ENCODE measurements at regions not wholly inside any gene's neighbourhood (a gene's known extent, or its start where the extent isn't known, plus 50 kb on each side); places are given as distances from the start of the nearest gene placed in this dataset.
A peak's percentile ranks its signal among the peaks of the same experiment; 100 is the strongest.

DNA sequence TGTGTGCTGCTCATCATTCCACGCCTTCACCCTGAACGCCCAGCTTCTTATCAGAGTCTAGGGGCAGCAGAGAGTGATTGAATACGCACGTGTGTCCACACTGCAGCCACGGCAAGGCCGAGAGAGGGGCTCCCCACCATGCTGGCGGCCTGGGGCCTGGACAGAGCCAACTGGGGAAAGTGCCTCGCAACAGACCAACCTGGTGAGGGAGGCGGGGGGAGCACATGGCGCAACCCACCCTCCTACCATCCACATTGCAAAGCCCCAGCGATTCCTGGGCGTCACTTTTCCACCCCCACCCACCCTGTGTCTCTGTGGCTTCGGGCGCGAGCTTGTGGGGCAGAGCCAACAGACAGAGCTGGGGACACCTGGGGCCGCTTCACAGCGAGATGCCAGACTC is 66.4 kb upstream of the DUSP22 start:
- TF ChIP-seq, protein P1, sequence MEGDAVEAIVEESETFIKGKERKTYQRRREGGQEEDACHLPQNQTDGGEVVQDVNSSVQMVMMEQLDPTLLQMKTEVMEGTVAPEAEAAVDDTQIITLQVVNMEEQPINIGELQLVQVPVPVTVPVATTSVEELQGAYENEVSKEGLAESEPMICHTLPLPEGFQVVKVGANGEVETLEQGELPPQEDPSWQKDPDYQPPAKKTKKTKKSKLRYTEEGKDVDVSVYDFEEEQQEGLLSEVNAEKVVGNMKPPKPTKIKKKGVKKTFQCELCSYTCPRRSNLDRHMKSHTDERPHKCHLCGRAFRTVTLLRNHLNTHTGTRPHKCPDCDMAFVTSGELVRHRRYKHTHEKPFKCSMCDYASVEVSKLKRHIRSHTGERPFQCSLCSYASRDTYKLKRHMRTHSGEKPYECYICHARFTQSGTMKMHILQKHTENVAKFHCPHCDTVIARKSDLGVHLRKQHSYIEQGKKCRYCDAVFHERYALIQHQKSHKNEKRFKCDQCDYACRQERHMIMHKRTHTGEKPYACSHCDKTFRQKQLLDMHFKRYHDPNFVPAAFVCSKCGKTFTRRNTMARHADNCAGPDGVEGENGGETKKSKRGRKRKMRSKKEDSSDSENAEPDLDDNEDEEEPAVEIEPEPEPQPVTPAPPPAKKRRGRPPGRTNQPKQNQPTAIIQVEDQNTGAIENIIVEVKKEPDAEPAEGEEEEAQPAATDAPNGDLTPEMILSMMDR (IDR thresholded peaks at IDR 0.05; ENCODE audit: borderline replicate concordance, control extremely low read depth, extremely low read depth, insufficient read depth, missing control alignments), result no peak
- in situ Hi-C loops (cut with MboI; ENCODE audit: low sequenced_read_pairs, unreplicated experiment), result no loop called here
- DNase-seq (ENCODE audit: low spot score), result no peak

DNA sequence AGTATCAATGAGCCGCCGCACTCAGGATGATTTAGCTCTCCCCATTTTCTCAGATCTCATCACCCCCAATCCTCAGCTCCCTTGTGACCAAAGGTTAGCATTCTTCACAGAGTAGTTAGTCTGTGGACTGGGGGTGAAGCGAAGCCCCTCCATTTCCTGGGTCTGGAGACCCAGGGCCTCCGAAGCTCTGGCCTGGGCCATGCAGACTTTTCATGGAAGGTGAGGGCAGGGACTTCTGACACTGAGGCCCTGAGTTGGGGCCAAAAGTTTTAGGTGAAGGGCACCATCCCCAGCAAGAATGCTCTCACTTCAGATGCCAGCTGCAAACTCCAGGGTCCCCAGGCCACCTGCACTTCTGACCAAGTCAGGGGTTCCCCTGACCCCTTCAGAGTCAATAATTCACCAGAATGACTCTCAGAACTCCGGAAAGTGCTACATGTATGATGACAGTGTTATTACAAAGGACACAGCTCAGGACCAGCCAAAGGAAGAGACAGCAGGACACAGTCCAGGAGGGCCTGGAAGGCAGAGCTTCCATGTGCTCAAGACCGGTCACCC is 65.7 kb upstream of the DUSP22 start:
- in situ Hi-C loops (cut with MboI; ENCODE audit: low sequenced_read_pairs, unreplicated experiment), result no loop called here
- DNase-seq (ENCODE audit: low spot score), result no peak
- TF ChIP-seq, protein P1 (IDR thresholded peaks at IDR 0.05; ENCODE audit: borderline replicate concordance, control extremely low read depth, extremely low read depth, insufficient read depth, missing control alignments), result no peak

DNA sequence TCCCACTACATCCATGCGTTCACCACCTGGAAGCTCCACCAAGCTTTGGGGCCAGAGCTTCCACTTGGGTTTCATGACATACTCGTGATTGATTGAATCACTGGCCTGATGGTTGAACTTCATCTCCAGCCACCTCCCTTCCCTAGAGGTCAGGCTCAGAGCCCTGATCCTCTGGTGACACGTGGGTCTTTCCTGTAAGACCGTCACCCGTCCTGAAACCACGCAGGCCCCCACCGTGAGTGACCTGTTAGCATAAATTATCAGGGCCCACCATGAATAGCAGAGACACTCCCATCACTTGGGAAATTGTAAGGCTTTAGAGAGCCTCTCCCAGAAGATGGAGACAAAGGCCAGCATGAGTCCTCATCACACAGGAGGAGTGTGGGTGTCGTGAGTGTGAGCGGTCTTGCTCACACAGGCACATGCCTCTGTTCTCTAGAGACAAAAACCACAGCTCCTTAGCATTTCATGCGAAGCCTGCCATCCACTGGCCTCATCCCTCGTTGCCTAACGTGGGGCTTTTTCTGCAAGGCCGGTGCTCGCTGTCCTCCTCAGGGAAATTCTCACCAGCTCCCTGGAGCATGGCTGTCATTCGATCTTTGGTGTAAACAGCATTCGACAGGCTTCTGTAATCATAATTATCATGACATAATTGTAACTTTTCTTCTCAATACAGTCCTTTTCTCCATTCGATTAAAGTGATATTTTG is 65.1 kb upstream of the DUSP22 start:
- TF ChIP-seq, protein P1 (IDR thresholded peaks at IDR 0.05; ENCODE audit: borderline replicate concordance, control extremely low read depth, extremely low read depth, insufficient read depth, missing control alignments), result no peak
- in situ Hi-C loops (cut with MboI; ENCODE audit: low sequenced_read_pairs, unreplicated experiment), result no loop called here
- DNase-seq (ENCODE audit: low spot score), result peak; percentile 71

DNA sequence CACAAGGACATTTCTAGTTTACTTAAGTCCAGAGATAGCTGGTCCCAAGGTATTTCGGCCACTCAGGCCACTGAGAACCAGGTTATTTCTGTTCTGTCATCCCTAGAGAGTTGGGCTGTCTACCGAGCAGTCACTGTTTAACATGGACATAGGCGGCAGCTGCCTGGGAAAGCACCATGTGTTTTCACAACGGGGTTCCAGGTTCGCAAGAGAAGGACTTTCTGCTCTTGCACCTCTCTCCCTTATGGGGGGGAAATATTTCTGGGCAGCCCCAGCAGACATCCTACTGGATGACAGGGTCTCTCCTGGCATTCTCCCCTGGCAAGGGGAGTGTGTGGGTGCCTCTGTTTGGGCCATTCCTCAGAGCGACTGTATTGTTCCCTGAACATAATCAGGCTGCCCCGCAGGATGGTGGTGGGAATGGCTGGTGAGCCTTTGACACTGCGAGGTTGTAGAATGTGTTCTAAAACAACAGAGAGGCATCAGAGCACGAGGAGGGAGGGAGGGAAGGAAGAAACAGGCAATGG is 64.4 kb upstream of the DUSP22 start:
- TF ChIP-seq, protein P1 (IDR thresholded peaks at IDR 0.05; ENCODE audit: borderline replicate concordance, control extremely low read depth, extremely low read depth, insufficient read depth, missing control alignments), result no peak
- in situ Hi-C loops (cut with MboI; ENCODE audit: low sequenced_read_pairs, unreplicated experiment), result no loop called here
- DNase-seq (ENCODE audit: low spot score), result no peak

DNA sequence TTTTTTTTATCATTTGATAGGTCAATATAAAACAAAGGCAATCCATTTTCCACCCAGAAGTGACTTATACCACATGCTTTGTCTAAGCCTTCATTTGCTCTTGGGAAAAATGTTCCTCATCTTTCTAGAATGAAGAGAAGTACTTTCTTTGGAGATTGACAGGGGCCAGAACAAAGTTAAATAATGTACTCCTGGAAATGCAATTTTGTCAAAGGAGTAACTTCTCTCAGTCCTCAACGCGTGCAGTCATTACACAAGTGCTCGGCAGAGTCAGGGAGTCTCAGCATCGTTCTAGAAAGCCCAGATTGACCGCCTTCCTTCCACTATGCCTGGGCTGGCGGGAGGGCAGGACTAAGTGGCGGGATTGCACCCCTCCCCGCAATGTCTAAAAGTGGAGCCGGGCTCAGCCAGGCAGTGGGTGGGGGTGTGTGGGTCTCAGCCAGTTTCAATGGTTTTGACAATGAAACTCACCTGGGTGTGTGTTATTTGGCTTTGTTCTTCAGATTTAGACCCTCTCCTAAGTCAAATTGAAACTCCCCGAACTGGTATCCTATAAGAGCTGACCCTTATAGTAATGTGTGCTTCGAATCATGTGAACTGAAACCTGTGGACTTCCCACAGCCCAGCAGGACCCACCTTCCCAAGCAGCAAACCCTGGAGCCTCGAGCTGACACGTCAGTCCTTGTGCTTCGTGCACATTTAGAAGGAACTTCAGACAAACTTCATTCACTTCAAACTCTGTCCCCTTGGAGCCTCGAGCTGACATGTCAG is 63.2 kb upstream of the DUSP22 start:
- TF ChIP-seq, protein P1 (IDR thresholded peaks at IDR 0.05; ENCODE audit: borderline replicate concordance, control extremely low read depth, extremely low read depth, insufficient read depth, missing control alignments), result no peak
- in situ Hi-C loops (cut with MboI; ENCODE audit: low sequenced_read_pairs, unreplicated experiment), result no loop called here
- DNase-seq (ENCODE audit: low spot score), result peak; percentile 72

DNA sequence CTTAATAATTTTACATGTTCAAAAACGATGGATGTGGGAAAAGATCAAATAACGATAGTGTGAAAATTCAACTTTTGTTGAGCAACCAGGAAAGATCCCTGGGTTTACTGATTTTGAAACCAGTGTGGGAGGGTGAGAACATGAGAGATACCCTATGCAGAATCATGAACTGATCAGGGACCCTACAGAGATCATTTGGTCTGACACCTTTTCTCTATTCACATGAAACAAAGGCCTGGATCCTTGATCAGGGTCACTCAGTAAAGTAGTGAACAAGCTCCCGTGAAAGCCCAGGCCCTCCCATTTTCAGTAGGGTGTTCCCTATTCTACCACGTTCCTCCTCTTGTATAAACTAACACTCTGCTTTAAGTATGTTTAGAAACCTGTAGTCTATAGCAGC is 60.5 kb upstream of the DUSP22 start:
- TF ChIP-seq, protein P1 (IDR thresholded peaks at IDR 0.05; ENCODE audit: borderline replicate concordance, control extremely low read depth, extremely low read depth, insufficient read depth, missing control alignments), result no peak
- in situ Hi-C loops (cut with MboI; ENCODE audit: low sequenced_read_pairs, unreplicated experiment), result no loop called here
- DNase-seq (ENCODE audit: low spot score), result peak; percentile 70

Measured in GM13976 (cell line).